IPS-18a (cell line): ENCODE measurements at regions not wholly inside any gene's neighbourhood (a gene's known extent, or its start where the extent isn't known, plus 50 kb on each side); places are given as distances from the start of the nearest gene placed in this dataset.
"Not testable (repeated sequence)": the region's sequence is repeated elsewhere in the genome, so short reads cannot be mapped to it uniquely, and the experiment has no call there.

Experiments used
- H3K27ac ChIP-seq: one replicate; pipeline ENCODE4 v1.5.1; 2013; ENCODE audit warnings: low read length
- H3K27me3 ChIP-seq: one replicate; pipeline ENCODE4 v1.6.1; 2013; ENCODE audit warnings: mild to moderate bottlenecking, low read length; ENCODE audit not compliant: control insufficient read depth, insufficient read depth
- H3K36me3 ChIP-seq: one replicate; pipeline ENCODE4 v1.6.1; 2013; ENCODE audit warnings: low read depth, low read length; ENCODE audit not compliant: control insufficient read depth
- H3K4me1 ChIP-seq: one replicate; pipeline ENCODE4 v1.6.1; 2013; ENCODE audit warnings: low read depth, low read length; ENCODE audit not compliant: control insufficient read depth
- H3K4me3 ChIP-seq: one replicate; pipeline ENCODE4 v1.5.1; 2013; ENCODE audit warnings: low read length
- H3K9ac ChIP-seq: one replicate; pipeline ENCODE4 v1.6.1; 2013; ENCODE audit warnings: mild to moderate bottlenecking, low read length, moderate library complexity
- H3K9me3 ChIP-seq: one replicate; pipeline ENCODE4 v1.6.1; 2013; ENCODE audit warnings: low read depth, low read length; ENCODE audit not compliant: control insufficient read depth

DNA sequence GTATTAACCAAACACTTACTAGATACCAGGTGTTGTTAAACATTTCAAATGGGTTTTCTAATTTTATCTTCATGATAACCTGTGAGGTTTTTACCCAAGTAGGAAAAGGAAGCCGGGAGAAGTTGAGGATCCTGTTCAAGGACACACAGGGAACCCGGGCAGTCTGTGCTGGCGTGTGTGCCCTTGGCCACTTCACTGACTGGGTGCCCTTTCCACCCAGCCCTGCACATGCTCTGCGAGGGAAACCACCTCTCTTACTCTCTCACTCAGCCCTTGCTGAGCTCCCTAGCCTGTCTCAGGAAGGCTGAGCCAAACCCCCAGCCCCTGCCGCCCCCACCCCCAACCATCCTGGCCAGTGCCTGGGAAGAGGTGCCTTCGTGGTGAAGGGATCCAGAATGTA, 51.8 kb downstream of the TEX44 start:
- H3K4me3 ChIP-seq = no peak overlapping the region
- H3K27me3 ChIP-seq = no peaks in the 10 kb centered on the region
- no peaks in the 10 kb centered on the region for H3K4me1 ChIP-seq
- no peaks in the 10 kb centered on the region for H3K36me3 ChIP-seq
- no peaks in the 10 kb centered on the region for H3K9me3 ChIP-seq
- no peak overlapping the region for H3K9ac ChIP-seq
- no peak overlapping the region for H3K27ac ChIP-seq

- peak overlapping the region; percentile 17 for H3K9ac ChIP-seq
- H3K27me3 ChIP-seq = no peaks in the 10 kb centered on the region
- no peaks in the 10 kb centered on the region for H3K4me1 ChIP-seq
- H3K27ac ChIP-seq = no peak overlapping the region
- no peaks in the 10 kb centered on the region for H3K9me3 ChIP-seq
- no peak overlapping the region for H3K4me3 ChIP-seq
- no peaks in the 10 kb centered on the region for H3K36me3 ChIP-seq
These were observed 53.8 kb downstream of the TEX44 start for GRCh38 chr2:231646476-231646875.

DNA sequence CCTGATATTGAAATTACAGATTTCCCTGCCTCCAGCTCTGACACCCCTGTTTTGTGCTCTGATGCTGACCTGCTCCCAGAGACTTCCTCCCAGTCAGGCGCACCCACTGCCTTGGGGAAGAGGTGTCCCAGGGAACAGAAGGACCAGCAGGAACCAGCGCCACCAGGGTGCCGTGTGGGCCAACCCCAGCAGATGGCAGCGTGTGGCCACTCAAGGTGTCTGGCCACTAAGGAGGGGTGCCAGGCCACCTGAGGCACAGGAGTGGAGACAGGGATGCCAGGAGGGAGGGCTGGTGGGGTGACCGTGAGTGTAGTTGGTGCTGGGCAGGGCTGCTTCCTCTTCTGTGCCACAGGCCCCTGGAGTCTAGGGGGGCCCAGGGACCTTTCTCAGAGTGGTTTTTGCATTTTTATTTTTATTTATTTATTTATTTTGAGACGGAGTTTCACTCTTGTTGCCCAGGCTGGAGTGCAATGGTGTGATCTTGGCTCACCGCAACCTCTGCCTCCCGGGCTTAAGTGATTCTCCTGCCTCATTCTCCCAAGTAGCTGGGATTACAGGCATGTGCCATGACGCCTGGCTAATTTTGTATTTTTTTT, 56.0 kb downstream of the TEX44 start:
- Histone ChIP-seq H3K27ac (no peak overlapping the region), H3K9me3 (no peaks in the 10 kb centered on the region), H3K9ac (no peak overlapping the region), H3K27me3 (no peaks in the 10 kb centered on the region), H3K4me1 (no peaks in the 10 kb centered on the region), H3K36me3 (no peaks in the 10 kb centered on the region), H3K4me3 (no peak overlapping the region)

GRCh38 chr2:231651561-231651960, 56.8 kb upstream of the PTMA start:
- H3K27me3 ChIP-seq = not testable (repeated sequence)

GRCh38 chr2:231655488-231655887, 52.8 kb upstream of the PTMA start:
- Histone ChIP-seq H3K4me3 (no peak overlapping the region), H3K9ac (no peak overlapping the region), H3K27ac (no peak overlapping the region), H3K4me1 (peaks cover 9% of the 10 kb centered on the region), H3K36me3 (no peaks in the 10 kb centered on the region), H3K9me3 (no peaks in the 10 kb centered on the region), H3K27me3 (no peaks in the 10 kb centered on the region)

More at GRCh38 chr2:231651561-231651960, 56.8 kb upstream of the PTMA start:
- H3K4me3 ChIP-seq, H3K36me3 ChIP-seq, H3K9me3 ChIP-seq, H3K4me1 ChIP-seq, H3K9ac ChIP-seq, H3K27ac ChIP-seq: not testable (repeated sequence)

DNA sequence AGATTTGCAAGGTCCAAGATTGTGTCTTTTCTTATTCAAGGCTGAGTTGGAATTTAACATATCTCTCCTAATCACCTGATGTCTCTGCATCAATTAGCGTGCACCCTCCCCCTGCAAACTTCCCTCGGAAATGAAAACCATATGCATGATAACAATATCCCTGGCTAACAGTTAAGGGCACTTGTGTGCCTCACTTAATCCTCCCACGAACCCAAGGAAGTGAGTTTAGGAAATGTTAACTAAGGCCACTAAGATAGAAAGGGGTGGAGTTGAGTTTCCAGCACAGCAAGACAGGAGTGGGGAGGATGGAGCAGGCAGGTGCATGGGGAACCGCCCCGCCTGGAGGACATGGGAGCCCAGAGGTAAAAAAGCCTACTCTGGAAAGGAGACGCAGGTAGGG, 52.4 kb upstream of the PTMA start:
- no peak overlapping the region for H3K9ac ChIP-seq
- H3K27me3 ChIP-seq = peaks cover 3% of the 10 kb centered on the region
- no peaks in the 10 kb centered on the region for H3K36me3 ChIP-seq
- H3K27ac ChIP-seq = no peak overlapping the region
- H3K9me3 ChIP-seq = no peaks in the 10 kb centered on the region
- peaks cover 9% of the 10 kb centered on the region for H3K4me1 ChIP-seq
- no peak overlapping the region for H3K4me3 ChIP-seq
